HCT116 (cell line): ENCODE measurements at regions not wholly inside any gene's neighbourhood (a gene's known extent, or its start where the extent isn't known, plus 50 kb on each side); places are given as distances from the start of the nearest gene placed in this dataset.

Experiments used
- ATAC-seq: fragments of 200-7000 bp; cut with Tn5 transposase; 2 replicates; pipeline ENCODE4 v1.9.1; 2020; ENCODE audit warnings: mild to moderate bottlenecking, moderate library complexity
- BruUV-seq: library from RNA; stranded (reverse); fragments of 400-500 nt; replicated peaks from 2 replicates; lab custom pipeline; 2021; lab: Mats Ljungman, UMichigan
- CTCF ChIA-PET: fragments of 300-600 bp; sonication (Branson Sonifier 250); formaldehyde crosslinking; loops from one replicate; lab custom pipeline; 2021; ENCODE audit warnings: antibody characterized with exemption; lab: Charles Lee
- POLR2A ChIA-PET: fragments of 300-600, 350-600 bp; sonication (Branson Sonifier 250); formaldehyde crosslinking; loops from one replicate; lab custom pipeline; 2021; ENCODE audit warnings: antibody characterized with exemption; lab: Charles Lee
- RAD21 ChIA-PET, 2 experiments: fragments of 300-600 bp; sonication (Branson Sonifier 250); formaldehyde crosslinking; loops; one replicate each; lab custom pipeline; 2023; ENCODE audit warnings: low total read pairs in 2 of 2; ENCODE audit not compliant: uncharacterized antibody in 2 of 2, unreplicated experiment in 2 of 2, low non-redundant PET in 1 of 2; lab: Charles Lee
- DNase-seq: peaks from one replicate; pipeline ENCODE4 v3.0.0-alpha.2; 2010; ENCODE audit warnings: low read depth, low spot score
- H2AFZ ChIP-seq: fragments of 200-600 bp; shearing (Covaris generic), sonication (generic); 2 replicates; pipeline ENCODE4 v1.6.1; 2017; ENCODE audit warnings: low read depth, mixed run types, mixed read lengths, antibody characterized with exemption, low read length; ENCODE audit not compliant: poor library complexity, severe bottlenecking
- H3K27ac ChIP-seq: 2 replicates; pipeline ENCODE4 v1.5.1; 2012; ENCODE audit warnings: low read depth, low read length
- H3K27me3 ChIP-seq: fragments of 200-600 bp; sonication (generic); 2 replicates; pipeline ENCODE4 v1.6.1; 2016; ENCODE audit warnings: mixed run types, low read length, mixed read lengths; ENCODE audit not compliant: insufficient read depth
- H3K36me3 ChIP-seq, 2 experiments: fragments of 200-500 bp in 1 of 2; fragments of 200-600 bp in 1 of 2; sonication (Bioruptor generic) in 1 of 2; sonication (generic) in 1 of 2; 2 replicates each; pipeline versions ENCODE4 v1.5.1 to v1.6.1; 2014 to 2016; ENCODE audit warnings: low read length in 2 of 2, inconsistent platforms in 1 of 2, mixed read lengths in 1 of 2, mixed run types in 1 of 2; ENCODE audit not compliant: insufficient read depth in 2 of 2, control insufficient read depth in 1 of 2
- H3K4me1 ChIP-seq, 2 experiments: fragments of 200-600 bp in 1 of 2; sonication (generic) in 1 of 2; 2 replicates each; pipeline versions ENCODE4 v1.5.1 to v1.6.1; 2012 to 2017; ENCODE audit warnings: low read length in 2 of 2, inconsistent platforms in 1 of 2, mild to moderate bottlenecking in 1 of 2, mixed read lengths in 1 of 2, mixed run types in 1 of 2, moderate library complexity in 1 of 2; ENCODE audit not compliant: insufficient read depth in 2 of 2, control insufficient read depth in 1 of 2
- H3K4me2 ChIP-seq: fragments of 200-600 bp; sonication (generic); 2 replicates; pipeline ENCODE4 v1.6.1; 2017; ENCODE audit warnings: mixed run types, low read length, mixed read lengths
- H3K4me3 ChIP-seq, 2 experiments: fragments of 200-600 bp in 1 of 2; sonication (generic) in 1 of 2; replicated peaks in 1 of 2; 2 replicates each; pipeline ENCODE4 v1.5.1; 2011 to 2016; ENCODE audit warnings: low read length in 2 of 2, control low read depth in 1 of 2, low read depth in 1 of 2, mild to moderate bottlenecking in 1 of 2, mixed read lengths in 1 of 2, mixed run types in 1 of 2
- H3K79me2 ChIP-seq: fragments of 200-600 bp; sonication (generic); 2 replicates; pipeline ENCODE4 v1.6.1; 2017; ENCODE audit warnings: mild to moderate bottlenecking, mixed run types, low read length, moderate library complexity, mixed read lengths; ENCODE audit not compliant: insufficient read depth
- H3K9ac ChIP-seq: fragments of 200-600 bp; sonication (generic); 2 replicates; pipeline ENCODE4 v1.6.1; 2016; ENCODE audit warnings: low read length, mixed read lengths
- H3K9me2 ChIP-seq: fragments of 200-600 bp; sonication (generic), shearing (Covaris generic); 2 replicates; pipeline ENCODE4 v1.6.1; 2017; ENCODE audit warnings: mixed run types, mild to moderate bottlenecking, moderate library complexity; ENCODE audit not compliant: insufficient read depth
- H3K9me3 ChIP-seq, 2 experiments: fragments of 200-500 bp in 1 of 2; fragments of 200-600 bp in 1 of 2; sonication (Bioruptor generic) in 1 of 2; sonication (generic) in 1 of 2; 2 replicates each; pipeline ENCODE4 v1.6.1; 2014 to 2017; ENCODE audit warnings: low read length in 2 of 2, mixed read lengths in 2 of 2, inconsistent platforms in 1 of 2, low read depth in 1 of 2, mild to moderate bottlenecking in 1 of 2, mixed run types in 1 of 2, moderate library complexity in 1 of 2; ENCODE audit not compliant: control insufficient read depth in 1 of 2, insufficient read depth in 1 of 2
- H4K20me1 ChIP-seq: fragments of 200-600 bp; sonication (generic), shearing (Covaris generic); 2 replicates; pipeline ENCODE4 v1.6.1; 2017; ENCODE audit warnings: mixed run types, mild to moderate bottlenecking, moderate library complexity; ENCODE audit not compliant: insufficient read depth
- CTCF ChIP-seq, 3 experiments: fragments of 200-600 bp in 1 of 3; sonication (generic) in 1 of 3; IDR thresholded peaks in 2 of 3; conservative IDR thresholded peaks in 1 of 3; 2 replicates each; pipeline ENCODE4 v1.5.1; 2012 to 2017; ENCODE audit warnings: low read depth in 2 of 3, low read length in 2 of 3, antibody characterized with exemption in 1 of 3, borderline replicate concordance in 1 of 3, control low read depth in 1 of 3, mild to moderate bottlenecking in 1 of 3, mixed read lengths in 1 of 3, mixed run types in 1 of 3, moderate library complexity in 1 of 3; ENCODE audit not compliant: insufficient read depth in 1 of 3
- EZH2 ChIP-seq: fragments of 200-600 bp; sonication (generic); IDR thresholded peaks from 2 replicates; pipeline ENCODE4 v1.6.1; 2017; ENCODE audit warnings: antibody characterized with exemption, mixed run types
- EZH2phosphoT487 ChIP-seq: fragments of 200-600 bp; IDR thresholded peaks from 2 replicates; pipeline ENCODE4 v1.6.1; 2018; ENCODE audit warnings: antibody characterized with exemption, borderline replicate concordance
- POLR2AphosphoS5 ChIP-seq: IDR thresholded peaks from 2 replicates; pipeline ENCODE4 v1.6.1; 2011; ENCODE audit warnings: mild to moderate bottlenecking, low read depth, low read length, moderate library complexity
- RAD21 ChIP-seq: IDR thresholded peaks from 2 replicates; pipeline ENCODE4 v1.6.1; 2012; ENCODE audit warnings: low read depth, mild to moderate bottlenecking
- SIN3A ChIP-seq: IDR thresholded peaks from 2 replicates; pipeline ENCODE4 v1.6.1; 2012; ENCODE audit warnings: low read depth
- SRF ChIP-seq: IDR thresholded peaks from 2 replicates; pipeline ENCODE4 v1.6.1; 2012; ENCODE audit warnings: low read depth
- YY1 ChIP-seq: IDR thresholded peaks from 2 replicates; pipeline ENCODE4 v1.6.1; 2011; ENCODE audit warnings: low read length, low read depth, moderate library complexity, mild to moderate bottlenecking; ENCODE audit not compliant: insufficient replicate concordance; ENCODE audit errors: extremely low read depth
- ZFX ChIP-seq: fragments of 450-650 bp; IDR thresholded peaks from 2 replicates; pipeline ENCODE4 v1.6.1; 2017
- intact Hi-C: fragments of 100-400 bp; cut with micrococcal nuclease; formaldehyde crosslinking; loops from 2 replicates; pipeline ENCODE4 v1.10.0; 2022
- TF ChIP-seq, protein P1 (sequence below): IDR thresholded peaks from 2 replicates; pipeline ENCODE4 v1.6.1; 2012

DNA sequence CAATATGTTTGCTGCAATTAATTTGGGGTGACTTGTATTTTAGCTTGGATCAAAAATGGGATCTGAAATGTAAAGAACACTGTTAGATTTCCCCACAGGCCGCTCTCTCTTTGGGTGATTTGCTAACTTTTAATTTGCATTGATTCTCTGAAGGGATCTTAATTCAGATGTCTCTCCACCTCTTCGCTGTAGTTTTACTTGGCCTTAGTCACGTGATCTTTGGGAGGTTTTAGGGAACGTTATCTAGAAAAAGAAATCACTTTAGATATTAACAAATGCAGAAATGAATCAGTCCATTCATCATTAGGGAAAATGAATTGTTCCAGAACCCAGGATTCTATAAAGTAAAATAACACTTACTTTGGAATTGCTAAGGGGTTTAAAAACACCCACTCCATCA is 390.2 kb downstream of the THBS2 start (continued):
- TF ChIP-seq, protein P1, sequence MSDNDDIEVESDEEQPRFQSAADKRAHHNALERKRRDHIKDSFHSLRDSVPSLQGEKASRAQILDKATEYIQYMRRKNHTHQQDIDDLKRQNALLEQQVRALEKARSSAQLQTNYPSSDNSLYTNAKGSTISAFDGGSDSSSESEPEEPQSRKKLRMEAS, result no peak
- no peak for TF ChIP-seq SRF
- TF ChIP-seq YY1, result no peak
- TF ChIP-seq ZFX, result no peak
- no peak for TF ChIP-seq RAD21

- Histone ChIP-seq H3K4me2 (no peak overlapping the region), H3K4me1 (no peaks in the 10 kb centered on the region), H2AFZ (no peak overlapping the region), H3K4me3 (no peak overlapping the region), H3K79me2 (no peaks in the 10 kb centered on the region), H3K27ac (no peak overlapping the region), H3K9me2 (no peaks in the 10 kb centered on the region), H4K20me1 (no peaks in the 10 kb centered on the region), H3K9ac (no peak overlapping the region), H3K27me3 (no peaks in the 10 kb centered on the region), H3K36me3 (no peaks in the 10 kb centered on the region), H3K9me3 (no peaks in the 10 kb centered on the region)
- POLR2A ChIA-PET, result no interaction called here
- CTCF ChIA-PET, result no interaction called here
- DNase-seq, result no peak
- intact Hi-C loops, result no loop called here
- TF ChIP-seq, protein P1, result no peak
- TF ChIP-seq SIN3A (no peak), EZH2phosphoT487 (no peak), POLR2AphosphoS5 (no peak), SRF (no peak), CTCF (IDR thresholded peaks at IDR 0.05 in 2 of 3, conservative IDR thresholded peaks at IDR 0.05 in 1 of 3; ENCODE audit: borderline replicate concordance in 1 of 3, insufficient read depth in 1 of 3, low read depth in 2 of 3, low read length in 2 of 3) (no peak), EZH2 (no peak)
- RAD21 ChIA-PET, result no interaction called here
- no peak for ATAC-seq
- BruUV-seq, result no TSS peak
Observed at GRCh38 chr6:168862346-168862980, 391.2 kb downstream of the THBS2 start.
